Naive thymus-derived CD4-positive, alpha-beta T cell (primary cell): ENCODE measurements at regions not wholly inside any gene's neighbourhood (a gene's known extent, or its start where the extent isn't known, plus 50 kb on each side); places are given as distances from the start of the nearest gene placed in this dataset.
A peak's percentile ranks its signal among the peaks of the same experiment; 100 is the strongest.
"Not testable (repeated sequence)": the region's sequence is repeated elsewhere in the genome, so short reads cannot be mapped to it uniquely, and the experiment has no call there.

ENCODE experiments used
- ATAC-seq: fragments of 150-1000 bp; cut with Tn5 transposase; 2 replicates; pipeline ENCODE4 v1.10.0; 2021; ENCODE audit warnings: mild to moderate bottlenecking, moderate library complexity
- CTCF ChIA-PET: fragments of 350-600 bp; sonication (Branson Sonifier 250); formaldehyde crosslinking; loops from one replicate; lab custom pipeline; 2021; ENCODE audit warnings: antibody characterized with exemption; lab: Charles Lee
- POLR2A ChIA-PET: fragments of 350-600 bp; sonication (Branson Sonifier 250); formaldehyde crosslinking; loops from one replicate; lab custom pipeline; 2021; ENCODE audit warnings: antibody characterized with exemption, inconsistent platforms; lab: Charles Lee
- DNase-seq, 9 donors: peaks; one replicate each; pipeline versions ENCODE4 v3.0.0 to v3.0.0-alpha.2; 2020 to 2022; ENCODE audit warnings: mixed read lengths in 1 of 9
- H3K27ac ChIP-seq: one replicate; pipeline ENCODE4 v1.7.0; 2013; ENCODE audit warnings: mild to moderate bottlenecking, low read depth, low read length, moderate library complexity
- H3K27me3 ChIP-seq, 2 donors: one replicate each; pipeline ENCODE4 v1.7.0; 2013; ENCODE audit warnings: low read length in 2 of 2, mild to moderate bottlenecking in 2 of 2, moderate library complexity in 2 of 2; ENCODE audit not compliant: control insufficient read depth in 2 of 2, insufficient read depth in 2 of 2
- H3K36me3 ChIP-seq, 3 experiments: 1 replicate in 2 of 3; 2 replicates in 1 of 3; pipeline ENCODE4 v1.7.0; 2013; ENCODE audit warnings: low read length in 3 of 3, mild to moderate bottlenecking in 3 of 3, moderate library complexity in 1 of 3; ENCODE audit not compliant: insufficient read depth in 3 of 3, control insufficient read depth in 2 of 3
- H3K4me1 ChIP-seq, 2 donors: one replicate each; pipeline ENCODE4 v1.7.0; 2013; ENCODE audit warnings: low read length in 2 of 2, mild to moderate bottlenecking in 2 of 2, moderate library complexity in 1 of 2; ENCODE audit not compliant: control insufficient read depth in 2 of 2, insufficient read depth in 2 of 2
- H3K4me3 ChIP-seq: 2 replicates; pipeline ENCODE4 v1.7.0; 2013; ENCODE audit warnings: mild to moderate bottlenecking, low read length
- H3K9me3 ChIP-seq, 3 experiments: 1 replicate in 2 of 3; 2 replicates in 1 of 3; pipeline ENCODE4 v1.7.0; 2013; ENCODE audit warnings: low read length in 3 of 3; ENCODE audit not compliant: control insufficient read depth in 2 of 3
- H3K27ac Mint-ChIP-seq, 9 donors: one replicate each; pipeline ENCODE4 v1.8.0; 2020 to 2022; ENCODE audit warnings: mixed read lengths in 9 of 9, mild to moderate bottlenecking in 8 of 9, moderate library complexity in 5 of 9, inconsistent platforms in 2 of 9
- H3K27me3 Mint-ChIP-seq, 5 donors: one replicate each; pipeline ENCODE4 v1.8.0; 2021 to 2022; ENCODE audit warnings: mixed read lengths in 5 of 5, mild to moderate bottlenecking in 1 of 5
- H3K36me3 Mint-ChIP-seq, 5 donors: one replicate each; pipeline ENCODE4 v1.8.0; 2020 to 2022; ENCODE audit warnings: mixed read lengths in 5 of 5, mild to moderate bottlenecking in 3 of 5, inconsistent platforms in 1 of 5
- H3K4me1 Mint-ChIP-seq, 7 donors: one replicate each; pipeline ENCODE4 v1.8.0; 2020 to 2022; ENCODE audit warnings: mixed read lengths in 7 of 7, mild to moderate bottlenecking in 3 of 7, inconsistent platforms in 1 of 7
- H3K4me3 Mint-ChIP-seq, 10 donors: one replicate each; pipeline ENCODE4 v1.8.0; 2020 to 2022; ENCODE audit warnings: mild to moderate bottlenecking in 10 of 10, mixed read lengths in 10 of 10, moderate library complexity in 6 of 10, inconsistent platforms in 2 of 10
- H3K9me3 Mint-ChIP-seq, 11 donors: one replicate each; pipeline ENCODE4 v1.8.0; 2020 to 2022; ENCODE audit warnings: mixed read lengths in 11 of 11, mild to moderate bottlenecking in 4 of 11, inconsistent platforms in 1 of 11, moderate library complexity in 1 of 11
- intact Hi-C, 2 donors: fragments of 100-400 bp; cut with micrococcal nuclease; formaldehyde crosslinking; loops; one replicate each; pipeline ENCODE4 v1.15.1; 2023

DNA sequence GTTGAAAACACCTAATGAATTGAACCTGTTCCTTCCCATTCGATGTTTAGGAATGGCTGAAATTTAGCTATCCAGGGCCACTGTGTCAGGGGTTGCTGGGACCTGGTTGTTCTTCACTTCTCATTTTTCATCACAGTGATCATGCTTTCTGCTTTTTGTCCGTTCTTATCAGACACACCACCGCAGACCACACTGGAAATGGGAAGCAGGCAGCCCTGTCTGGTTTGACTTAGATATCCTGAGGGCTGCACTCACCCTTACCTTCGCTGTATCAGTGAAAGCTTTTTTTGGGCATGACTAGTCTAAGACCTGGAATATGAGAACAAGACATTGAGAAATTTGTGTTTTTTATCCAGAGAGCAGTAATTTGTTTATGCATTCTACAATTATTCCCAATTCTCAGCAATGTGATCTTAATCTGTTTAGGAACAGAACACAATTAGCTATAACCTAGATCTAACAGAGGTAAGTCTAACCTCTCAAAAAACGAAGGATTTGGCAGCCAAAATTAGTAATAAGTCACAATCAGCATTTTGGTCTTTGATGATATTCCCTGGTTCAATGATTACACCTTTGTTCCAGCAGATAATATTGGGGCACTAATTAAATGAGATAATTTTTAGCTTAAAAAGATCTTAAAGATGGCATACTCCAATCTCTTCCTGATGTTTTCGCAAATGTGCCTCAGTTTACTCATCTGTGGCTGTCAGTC, 126.0 kb upstream of the GOT2 start:
- no peaks in the 10 kb centered on the region for H3K4me1 Mint-ChIP-seq
- no peak overlapping the region for H3K27ac ChIP-seq
- no peaks in the 10 kb centered on the region for H3K36me3 Mint-ChIP-seq
- ChIA-PET CTCF (no interaction called here), POLR2A (no interaction called here)
- no peaks in the 10 kb centered on the region for H3K4me1 ChIP-seq
- no peaks in the 10 kb centered on the region for H3K9me3 ChIP-seq
- H3K36me3 ChIP-seq = no peaks in the 10 kb centered on the region
- no peak overlapping the region for H3K4me3 Mint-ChIP-seq
- H3K4me3 ChIP-seq = no peak overlapping the region
- H3K9me3 Mint-ChIP-seq = peaks cover 0 to 13% (median 4%) of the 10 kb centered on the region in 11 donors
- H3K27me3 Mint-ChIP-seq = peaks cover 0 to 32% (median 25%) of the 10 kb centered on the region in 5 donors
- intact Hi-C loops = no loop called here
- ATAC-seq (peak; percentile 27), DNase-seq (no peak)
- no peak overlapping the region for H3K27ac Mint-ChIP-seq
- no peaks in the 10 kb centered on the region for H3K27me3 ChIP-seq

DNA sequence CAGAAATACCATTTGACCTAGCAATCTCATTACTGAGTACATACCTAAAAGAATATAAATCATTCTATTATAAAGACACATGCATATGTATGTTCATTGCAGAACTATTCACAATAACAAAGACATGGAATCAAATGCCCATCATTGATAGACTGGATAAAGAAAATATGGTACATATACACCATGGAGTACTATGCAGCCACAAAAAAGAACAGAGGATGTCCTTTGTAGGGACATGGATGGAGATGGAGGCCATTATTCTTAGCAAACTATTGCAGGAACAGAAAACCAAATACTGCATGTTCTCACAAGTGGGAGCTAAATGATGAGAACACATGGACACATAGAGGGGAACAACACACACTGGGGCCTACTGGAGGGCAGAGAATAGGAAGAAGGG, 124.5 kb upstream of the GOT2 start:
- H3K27ac Mint-ChIP-seq, H3K4me1 ChIP-seq, intact Hi-C loops, H3K27me3 ChIP-seq, H3K4me1 Mint-ChIP-seq, H3K27ac ChIP-seq, H3K36me3 ChIP-seq, DNase-seq, H3K36me3 Mint-ChIP-seq, H3K9me3 ChIP-seq, H3K4me3 Mint-ChIP-seq, H3K4me3 ChIP-seq, ATAC-seq, CTCF ChIA-PET, POLR2A ChIA-PET: not testable (repeated sequence)
- H3K9me3 Mint-ChIP-seq = peaks cover 0 to 10% (median 4%) of the 10 kb centered on the region in 11 donors
- H3K27me3 Mint-ChIP-seq = peaks cover 0 to 29% (median 20%) of the 10 kb centered on the region in 5 donors

GRCh38 chr16:58855291-58855863, 121.3 kb upstream of the GOT2 start:
- Mint-ChIP-seq H3K4me1 (no peaks in the 10 kb centered on the region), H3K36me3 (no peaks in the 10 kb centered on the region), H3K27me3 (peaks cover 3 to 31% (median 12%) of the 10 kb centered on the region in 5 donors), H3K27ac (no peak overlapping the region), H3K9me3 (peaks cover 0 to 3% (median 0%) of the 10 kb centered on the region in 11 donors), H3K4me3 (no peak overlapping the region)
- no peaks in the 10 kb centered on the region for H3K27me3 ChIP-seq
- ChIA-PET POLR2A (no interaction called here), CTCF (no interaction called here)
- no peak for ATAC-seq
- no peaks in the 10 kb centered on the region for H3K4me1 ChIP-seq
- H3K9me3 ChIP-seq = no peaks in the 10 kb centered on the region
- no peaks in the 10 kb centered on the region for H3K36me3 ChIP-seq
- no peak overlapping the region for H3K27ac ChIP-seq
- intact Hi-C loops = no loop called here
- DNase-seq = no peak
- H3K4me3 ChIP-seq = no peak overlapping the region

DNA sequence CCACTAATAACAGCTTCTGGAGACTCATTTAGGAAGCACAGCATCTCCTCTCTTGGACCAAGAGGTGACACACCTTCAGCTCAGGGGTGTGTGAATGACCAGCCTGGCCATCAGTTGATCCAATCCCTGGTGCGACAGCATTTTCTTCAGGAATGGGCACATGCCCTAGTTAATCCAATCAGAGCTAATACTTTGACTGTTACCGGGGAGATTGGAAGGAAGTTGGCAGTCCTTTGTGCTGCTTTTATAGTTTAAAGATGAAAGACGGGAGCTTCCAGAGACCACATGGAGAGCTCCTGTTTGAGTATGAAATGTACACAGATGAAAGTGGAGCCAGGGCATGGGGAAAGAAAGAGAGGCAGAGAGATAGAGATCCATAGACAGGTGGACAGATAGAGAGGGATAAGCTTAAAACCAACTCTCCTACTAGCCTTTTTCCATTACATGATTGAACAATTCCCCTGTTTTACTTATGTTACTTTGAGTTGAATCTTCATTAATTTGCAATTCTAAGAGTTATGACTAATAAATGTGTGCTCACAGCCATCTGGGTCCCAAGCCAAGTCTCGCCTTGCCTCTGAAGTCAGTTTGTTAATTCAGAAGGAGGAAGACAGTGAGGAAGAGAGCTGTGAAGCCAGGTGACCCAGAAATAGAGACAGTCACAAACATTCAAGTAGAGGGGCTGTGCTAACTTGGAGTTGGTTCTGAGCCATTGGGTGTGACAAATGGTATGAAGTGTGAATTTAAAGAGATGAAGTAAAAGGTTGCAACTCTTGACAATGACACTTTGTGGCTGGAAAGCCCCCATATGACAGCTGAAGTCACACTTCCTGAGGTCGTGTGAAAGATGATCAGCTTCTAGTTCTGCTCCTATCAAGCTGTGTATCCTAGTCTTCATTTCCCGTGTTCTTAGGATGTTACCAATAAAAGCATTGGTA, 120.0 kb upstream of the GOT2 start:
- no peaks in the 10 kb centered on the region for H3K27me3 ChIP-seq
- H3K9me3 Mint-ChIP-seq = peaks cover 0 to 3% (median 0%) of the 10 kb centered on the region in 11 donors
- no peaks in the 10 kb centered on the region for H3K4me1 ChIP-seq
- ATAC-seq (no peak), DNase-seq (no peak)
- H3K9me3 ChIP-seq = no peaks in the 10 kb centered on the region
- no peaks in the 10 kb centered on the region for H3K36me3 Mint-ChIP-seq
- intact Hi-C loops = no loop called here
- peaks cover 3 to 28% (median 12%) of the 10 kb centered on the region in 5 donors for H3K27me3 Mint-ChIP-seq
- POLR2A ChIA-PET = no interaction called here
- CTCF ChIA-PET = interaction anchor here (0.8 kb wide), 1 partner anchor 8 kb away, joined by 4 read pairs; no protein-coding TSS in a partner anchor
- H3K4me1 Mint-ChIP-seq = no peaks in the 10 kb centered on the region
- H3K4me3 ChIP-seq = no peak overlapping the region
- H3K36me3 ChIP-seq = no peaks in the 10 kb centered on the region
- no peak overlapping the region for H3K27ac Mint-ChIP-seq
- H3K27ac ChIP-seq = no peak overlapping the region
- H3K4me3 Mint-ChIP-seq = no peak overlapping the region

DNA sequence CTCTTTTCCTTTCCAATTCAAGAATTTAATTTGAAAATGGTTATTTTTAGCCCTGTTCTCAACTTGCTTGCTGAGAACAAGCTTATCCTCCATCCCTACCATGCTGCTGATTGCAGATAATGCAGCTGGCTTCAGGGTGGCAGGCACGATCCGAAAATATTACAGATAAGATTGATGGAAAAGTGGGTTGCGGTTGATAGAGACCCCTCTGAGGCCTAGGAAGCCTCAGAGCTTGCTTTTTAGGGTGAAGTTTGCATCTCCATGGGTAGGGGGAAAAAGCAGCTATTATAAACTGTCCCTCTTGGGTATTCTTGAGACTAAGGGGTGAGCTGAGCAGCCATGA, 116.5 kb upstream of the GOT2 start:
- H3K27ac Mint-ChIP-seq = no peak overlapping the region
- no peak overlapping the region for H3K4me3 ChIP-seq
- DNase-seq = no peak
- POLR2A ChIA-PET = no interaction called here
- no peak for ATAC-seq
- H3K36me3 Mint-ChIP-seq = no peaks in the 10 kb centered on the region
- H3K27ac ChIP-seq = no peak overlapping the region
- H3K4me1 Mint-ChIP-seq = no peaks in the 10 kb centered on the region
- peaks cover 0 to 3% (median 0%) of the 10 kb centered on the region in 11 donors for H3K9me3 Mint-ChIP-seq
- H3K4me1 ChIP-seq = no peaks in the 10 kb centered on the region
- no peaks in the 10 kb centered on the region for H3K36me3 ChIP-seq
- intact Hi-C loops = no loop called here
- H3K4me3 Mint-ChIP-seq = no peak overlapping the region
- no peaks in the 10 kb centered on the region for H3K9me3 ChIP-seq
- H3K27me3 Mint-ChIP-seq = peaks cover 0 to 31% (median 12%) of the 10 kb centered on the region in 5 donors
- CTCF ChIA-PET = no interaction called here
- H3K27me3 ChIP-seq = no peaks in the 10 kb centered on the region

- H3K36me3 Mint-ChIP-seq = no peaks in the 10 kb centered on the region
- no peak overlapping the region for H3K4me3 ChIP-seq
- H3K9me3 Mint-ChIP-seq = peaks cover 0 to 3% (median 0%) of the 10 kb centered on the region in 11 donors
- POLR2A ChIA-PET = no interaction called here
- ATAC-seq = no peak
- CTCF ChIA-PET = no interaction called here
- no peaks in the 10 kb centered on the region for H3K9me3 ChIP-seq
- H3K4me1 Mint-ChIP-seq = no peaks in the 10 kb centered on the region
- no peaks in the 10 kb centered on the region for H3K36me3 ChIP-seq
- H3K27ac Mint-ChIP-seq = no peak overlapping the region
- DNase-seq = no peak
- no peak overlapping the region for H3K27ac ChIP-seq
- no peaks in the 10 kb centered on the region for H3K27me3 ChIP-seq
- no peak overlapping the region for H3K4me3 Mint-ChIP-seq
- no peaks in the 10 kb centered on the region for H3K4me1 ChIP-seq
- H3K27me3 Mint-ChIP-seq = peaks cover 0 to 27% (median 12%) of the 10 kb centered on the region in 5 donors
- intact Hi-C loops = no loop called here
Measured at GRCh38 chr16:58850019-58850677, 116.0 kb upstream of the GOT2 start.
